PC-3 (cell line): ENCODE measurements at regions not wholly inside any gene's neighbourhood (a gene's known extent, or its start where the extent isn't known, plus 50 kb on each side); places are given as distances from the start of the nearest gene placed in this dataset.

Experiments
- ATAC-seq: fragments of 200-7000 bp; cut with Tn5 transposase; 2 replicates; pipeline ENCODE4 v1.9.1; 2020; ENCODE audit warnings: mild to moderate bottlenecking, moderate library complexity
- BruUV-seq: library from RNA; stranded (reverse); fragments of 400-500 nt; replicated peaks from 2 replicates; lab custom pipeline; 2021; lab: Mats Ljungman, UMichigan
- CTCF ChIA-PET: fragments of 300-600 bp; sonication (Branson Sonifier 250); formaldehyde crosslinking; loops from one replicate; lab custom pipeline; 2022; ENCODE audit warnings: antibody characterized with exemption; lab: Charles Lee
- POLR2A ChIA-PET: fragments of 300-600 bp; sonication (Branson Sonifier 250); formaldehyde crosslinking; loops from one replicate; lab custom pipeline; 2022; ENCODE audit warnings: antibody characterized with exemption; ENCODE audit not compliant: unreplicated experiment; lab: Charles Lee
- DNase-seq: peaks from one replicate; pipeline ENCODE4 v3.0.0-alpha.2; 2015
- H2AFZ ChIP-seq: fragments of 300-600 bp; sonication (generic); 2 replicates; pipeline ENCODE4 v1.6.0; 2016; ENCODE audit warnings: antibody characterized with exemption, low read length
- H3F3A ChIP-seq: fragments of 300-600 bp; sonication (generic); one replicate; pipeline ENCODE4 v1.6.0; 2017; ENCODE audit warnings: antibody characterized with exemption, low read length, control low read depth, mild to moderate bottlenecking; ENCODE audit not compliant: unreplicated experiment
- H3K27ac ChIP-seq: fragments of 300-600 bp; sonication (generic); 2 replicates; pipeline ENCODE4 v1.5.1; 2016; ENCODE audit warnings: mild to moderate bottlenecking, low read length
- H3K27me3 ChIP-seq: fragments of 300-600 bp; sonication (generic); 2 replicates; pipeline ENCODE4 v1.6.1; 2016; ENCODE audit warnings: low read length, mixed read lengths
- H3K36me3 ChIP-seq: fragments of 300-600 bp; sonication (generic); 2 replicates; pipeline ENCODE4 v1.6.1; 2016; ENCODE audit warnings: low read depth, mixed run types, low read length, mixed read lengths
- H3K4me1 ChIP-seq: fragments of 300-600 bp; sonication (generic); 2 replicates; pipeline ENCODE4 v1.5.1; 2016; ENCODE audit warnings: low read length; ENCODE audit not compliant: insufficient read depth
- H3K4me2 ChIP-seq: fragments of 300-600 bp; sonication (generic); 2 replicates; pipeline ENCODE4 v1.6.0; 2016; ENCODE audit warnings: low read length
- H3K4me3 ChIP-seq: fragments of 300-600 bp; sonication (generic); 2 replicates; pipeline ENCODE4 v1.5.1; 2016; ENCODE audit warnings: mild to moderate bottlenecking, low read length, mixed read lengths
- H3K79me2 ChIP-seq: fragments of 300-600 bp; sonication (generic); 2 replicates; pipeline ENCODE4 v1.6.1; 2017; ENCODE audit warnings: low read length, mixed read lengths
- H3K9ac ChIP-seq: fragments of 300-600 bp; sonication (generic); 2 replicates; pipeline ENCODE4 v1.6.0; 2016; ENCODE audit warnings: mild to moderate bottlenecking, low read length
- H3K9me2 ChIP-seq: fragments of 300-600 bp; sonication (generic); replicated peaks from 2 replicates; pipeline ENCODE4 v1.6.1; 2016; ENCODE audit warnings: mixed run types, low read length, mixed read lengths
- H3K9me3 ChIP-seq: fragments of 300-600 bp; sonication (generic); 2 replicates; pipeline ENCODE4 v1.6.1; 2016; ENCODE audit warnings: low read length, mixed read lengths
- H4K20me1 ChIP-seq: fragments of 300-600 bp; sonication (generic); 2 replicates; pipeline ENCODE4 v1.6.1; 2016; ENCODE audit warnings: low read length, mixed read lengths
- CTCF ChIP-seq: fragments of 300-600 bp; sonication (generic); conservative IDR thresholded peaks from 2 replicates; pipeline ENCODE4 v1.5.1; 2017; ENCODE audit warnings: antibody characterized with exemption, low read depth, mild to moderate bottlenecking, low read length
- EZH2 ChIP-seq: fragments of 300-600 bp; sonication (generic); IDR thresholded peaks from one replicate; pipeline ENCODE4 v1.6.1; 2017; ENCODE audit warnings: antibody characterized with exemption, mild to moderate bottlenecking, low read length; ENCODE audit not compliant: unreplicated experiment
- EZH2phosphoT487 ChIP-seq: fragments of 300-600 bp; sonication (generic); IDR thresholded peaks from 2 replicates; pipeline ENCODE4 v1.6.1; 2018; ENCODE audit warnings: mild to moderate bottlenecking, antibody characterized with exemption, low read length, borderline replicate concordance
- intact Hi-C: fragments of 100-400 bp; cut with micrococcal nuclease; formaldehyde crosslinking; loops from 2 replicates; pipeline ENCODE4 v1.9.0; 2023

GRCh38 chr20:23200914-23201313 is 114.8 kb upstream of the CD93 start:
- ChIA-PET POLR2A (no interaction called here), CTCF (interaction anchor here (0.5 to 1.0 kb wide), 4 partner anchors 58 to 510 kb away, joined by 3 to 13 read pairs (median 4); no protein-coding TSS in a partner anchor)
- intact Hi-C loops = loop anchor here (1.0 kb wide), 1 partner anchor 510 kb away; no protein-coding TSS in a partner anchor
- no peak overlapping the region for H3K27ac ChIP-seq
- H3K9me3 ChIP-seq = no peaks in the 10 kb centered on the region
- H3K79me2 ChIP-seq = no peaks in the 10 kb centered on the region
- no peaks in the 10 kb centered on the region for H3F3A ChIP-seq
- DNase-seq (peak; percentile 70), ATAC-seq (peak; percentile 75)
- H3K36me3 ChIP-seq = no peaks in the 10 kb centered on the region
- H3K9ac ChIP-seq = no peak overlapping the region
- no peaks in the 10 kb centered on the region for H3K27me3 ChIP-seq
- no peaks in the 10 kb centered on the region for H3K9me2 ChIP-seq
- no peak overlapping the region for H3K4me3 ChIP-seq
- BruUV-seq = no TSS peak
- H4K20me1 ChIP-seq = no peaks in the 10 kb centered on the region
- no peak overlapping the region for H3K4me2 ChIP-seq
- TF ChIP-seq CTCF = peak; percentile 88
- TF ChIP-seq EZH2 = no peak
- no peak overlapping the region for H2AFZ ChIP-seq
- H3K4me1 ChIP-seq = peaks cover 8% of the 10 kb centered on the region; the same call in 1 of the 2 replicates

DNA sequence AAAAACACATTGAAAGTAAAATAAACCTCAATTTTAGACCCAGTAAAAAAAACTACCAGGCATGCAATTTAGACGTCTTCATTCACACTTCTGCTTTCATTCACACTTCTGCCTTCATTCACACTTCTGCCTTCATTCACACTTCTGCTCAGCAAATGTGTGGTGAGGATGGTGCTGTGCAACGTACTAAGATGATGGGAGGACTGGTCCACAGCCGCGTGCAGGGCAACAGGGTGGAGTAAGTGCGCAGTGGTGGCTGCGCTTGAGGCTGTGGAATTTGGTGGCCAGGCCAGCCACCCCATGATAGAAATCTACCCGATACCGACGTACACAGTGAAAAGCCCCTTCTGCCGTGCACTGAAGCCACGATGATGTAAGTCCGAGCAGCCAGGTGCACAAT is 114.3 kb upstream of the CD93 start:
- no peaks in the 10 kb centered on the region for H4K20me1 ChIP-seq
- no peaks in the 10 kb centered on the region for H3F3A ChIP-seq
- POLR2A ChIA-PET = no interaction called here
- no peak overlapping the region for H3K9ac ChIP-seq
- CTCF ChIA-PET = interaction anchor here (0.9 to 1.0 kb wide), 2 partner anchors 58 to 509 kb away, joined by 3 to 13 read pairs; no protein-coding TSS in a partner anchor
- no peak for ATAC-seq
- H3K4me1 ChIP-seq = 0 out of 2 replicates have a peak, but pooled peaks cover 3% of the 10 kb centered on the region
- H3K27ac ChIP-seq = no peak overlapping the region
- H3K4me3 ChIP-seq = no peak overlapping the region
- no peak for DNase-seq
- H3K4me2 ChIP-seq = no peak overlapping the region
- no peaks in the 10 kb centered on the region for H3K36me3 ChIP-seq
- no peaks in the 10 kb centered on the region for H3K9me3 ChIP-seq
- no peaks in the 10 kb centered on the region for H3K27me3 ChIP-seq
- no TSS peak for BruUV-seq
- no peak overlapping the region for H2AFZ ChIP-seq
- H3K79me2 ChIP-seq = no peaks in the 10 kb centered on the region
- no peak for TF ChIP-seq EZH2
- TF ChIP-seq CTCF = no peak
- no peak for TF ChIP-seq EZH2phosphoT487
- intact Hi-C loops = no loop called here
- H3K9me2 ChIP-seq = no peaks in the 10 kb centered on the region

DNA sequence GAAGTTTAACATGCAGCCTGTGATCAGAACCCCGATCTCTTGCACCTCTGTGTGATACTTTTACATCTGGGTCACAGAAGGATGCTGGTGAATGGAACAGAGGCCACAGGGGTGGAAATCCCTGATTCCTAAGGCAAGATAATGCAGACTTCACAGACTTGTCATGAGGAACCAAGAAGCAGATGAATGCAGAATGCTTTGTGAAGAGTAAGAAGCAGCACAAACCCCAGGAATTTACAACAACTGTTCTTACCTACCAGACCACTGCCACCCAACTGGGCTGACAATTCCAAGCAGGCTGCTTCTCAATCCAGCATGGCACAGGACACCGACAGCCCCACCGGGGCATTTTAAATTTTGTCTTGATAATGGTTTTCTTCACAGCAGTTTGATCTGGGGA is 113.2 kb upstream of the CD93 start:
- CTCF ChIA-PET = no interaction called here
- BruUV-seq = no TSS peak

More for the DNA sequence above, 113.2 kb upstream of the CD93 start:
- no peaks in the 10 kb centered on the region for H3K4me1 ChIP-seq
- no peak for DNase-seq
- no peaks in the 10 kb centered on the region for H3F3A ChIP-seq
- no peaks in the 10 kb centered on the region for H4K20me1 ChIP-seq
- no peak overlapping the region for H3K4me3 ChIP-seq
- H3K9me3 ChIP-seq = no peaks in the 10 kb centered on the region
- no peak overlapping the region for H2AFZ ChIP-seq
- H3K9me2 ChIP-seq = no peaks in the 10 kb centered on the region
- intact Hi-C loops = no loop called here
- no peaks in the 10 kb centered on the region for H3K79me2 ChIP-seq
- ATAC-seq = no peak
- POLR2A ChIA-PET = no interaction called here
- H3K9ac ChIP-seq = no peak overlapping the region
- no peak overlapping the region for H3K4me2 ChIP-seq
- H3K27ac ChIP-seq = no peak overlapping the region
- H3K36me3 ChIP-seq = no peaks in the 10 kb centered on the region
- no peak for TF ChIP-seq EZH2phosphoT487
- no peak for TF ChIP-seq EZH2
- TF ChIP-seq CTCF = no peak
- no peaks in the 10 kb centered on the region for H3K27me3 ChIP-seq
